ENCODE measurements at regions not wholly inside any gene's neighbourhood (a gene's known extent, or its start where the extent isn't known, plus 50 kb on each side); places are given as distances from the start of the nearest gene placed in this dataset.
A peak's percentile ranks its signal among the peaks of the same experiment; 100 is the strongest.

- intact Hi-C loops (cut with micrococcal nuclease): no loop called here
- H3K36me3 ChIP-seq (ENCODE audit: control insufficient read depth, insufficient read depth, low read length): no peaks in the 10 kb centered on the region
- in situ Hi-C loops (cut with MboI): loop anchor here (5.0 kb wide), 1 partner anchor 539 kb away; no protein-coding TSS in a partner anchor
- FAIRE-seq (peak; percentile 26), DNase-seq (ENCODE audit: extremely low read depth in 1 of 4, low spot score in 3 of 4) (peak; percentile 16 to 27 (median 18)), ATAC-seq (peak; percentile 78)
- no peaks in the 10 kb centered on the region for H3K79me2 ChIP-seq (ENCODE audit: control insufficient read depth, insufficient read depth, low read length)
- H3K4me2 ChIP-seq (ENCODE audit: insufficient read depth, low read length): no peak overlapping the region
- no peak overlapping the region for H3K4me3 ChIP-seq
- TF ChIP-seq REST (IDR thresholded peaks at IDR 0.05; ENCODE audit: borderline replicate concordance): peak; percentile 41; the same call in 1 of the 2 replicates
- TF ChIP-seq REST (CRISPR knock-in tag; IDR thresholded peaks at IDR 0.05; ENCODE audit: low read depth): no peak
- TF ChIP-seq MXI1 (IDR thresholded peaks at IDR 0.05; ENCODE audit: low read depth, low read length): no peak
- TF ChIP-seq ZFPM2 (CRISPR knock-in tag; IDR thresholded peaks at IDR 0.05): no peak
- TF ChIP-seq CTCF (IDR thresholded peaks at IDR 0.05 in 2 of 3, conservative IDR thresholded peaks at IDR 0.05 in 1 of 3; ENCODE audit: insufficient read depth in 2 of 3, low read depth in 1 of 3, low read length in 3 of 3): peak in 2 of 3 experiments; percentile 23 to 61; a peak in 4 of 6 replicates
- TF ChIP-seq DEAF1 (CRISPR knock-in tag; IDR thresholded peaks at IDR 0.05): peak; percentile 48; the same call in 1 of the 2 replicates
- no peak for TF ChIP-seq MTA3 (IDR thresholded peaks at IDR 0.05; ENCODE audit: borderline replicate concordance)
- peak; percentile 69 to 74 for TF ChIP-seq RAD21 (CRISPR knock-in tag; conservative IDR thresholded peaks at IDR 0.05 in 1 of 2, IDR thresholded peaks at IDR 0.05 in 1 of 2)
- BruUV-seq (replicated peaks): no TSS peak
- ChIA-PET POLR2A (no interaction called here), CTCF (ENCODE audit: low intra/inter-chr PET ratio) (interaction anchor here (0.9 to 1.7 kb wide), 3 partner anchors 177 to 562 kb away, joined by 3 to 9 read pairs (median 3); no protein-coding TSS in a partner anchor)
- H3K9me1 ChIP-seq (ENCODE audit: control insufficient read depth, insufficient read depth, low read length): no peaks in the 10 kb centered on the region
- WGBS (ENCODE audit: insufficient coverage, low coverage, missing lambda C conversion rate): 0% methylated on average over 3 of the region's 4 CpGs
- H3K4me1 ChIP-seq (replicated peaks in 1 of 2; ENCODE audit: control insufficient read depth in 2 of 2, insufficient read depth in 2 of 2, low read length in 2 of 2): no peaks in the 10 kb centered on the region
- no peaks in the 10 kb centered on the region for H4K20me1 ChIP-seq (replicated peaks; ENCODE audit: control insufficient read depth, insufficient read depth, low read length)
- H3K9ac ChIP-seq (ENCODE audit: insufficient read depth in 1 of 2, low read depth in 2 of 2, low read length in 2 of 2): no peak overlapping the region
- H3K9me3 ChIP-seq (replicated peaks; ENCODE audit: control insufficient read depth, insufficient read depth, low read depth, low read length): no peaks in the 10 kb centered on the region
- no peak overlapping the region for H2AFZ ChIP-seq (ENCODE audit: low read depth, low read length)
- no peaks in the 10 kb centered on the region for H3K27me3 ChIP-seq (ENCODE audit: control insufficient read depth in 2 of 2, insufficient read depth in 2 of 2, low read length in 2 of 2)
- no peak overlapping the region for H3K27ac ChIP-seq (ENCODE audit: extremely low read depth, low read depth, low read length)
Measured at GRCh38 chr3:66816090-66816761, 181.9 kb upstream of the KBTBD8 start.
